ENCODE measurements at regions not wholly inside any gene's neighbourhood (a gene's known extent, or its start where the extent isn't known, plus 50 kb on each side); places are given as distances from the start of the nearest gene placed in this dataset.
A peak's percentile ranks its signal among the peaks of the same experiment; 100 is the strongest.

GRCh38 chr13:22218797-22219196, 547.9 kb downstream of the FGF9 start:
- no peak for TF ChIP-seq CTCF (IDR thresholded peaks at IDR 0.05; ENCODE audit: low read depth, low read length, missing control alignments)
- no peak overlapping the region for H3K4me3 ChIP-seq (replicated peaks; ENCODE audit: low read depth, low read length)
- no peak for DNase-seq (ENCODE audit: extremely low read depth, low read depth)

DNA sequence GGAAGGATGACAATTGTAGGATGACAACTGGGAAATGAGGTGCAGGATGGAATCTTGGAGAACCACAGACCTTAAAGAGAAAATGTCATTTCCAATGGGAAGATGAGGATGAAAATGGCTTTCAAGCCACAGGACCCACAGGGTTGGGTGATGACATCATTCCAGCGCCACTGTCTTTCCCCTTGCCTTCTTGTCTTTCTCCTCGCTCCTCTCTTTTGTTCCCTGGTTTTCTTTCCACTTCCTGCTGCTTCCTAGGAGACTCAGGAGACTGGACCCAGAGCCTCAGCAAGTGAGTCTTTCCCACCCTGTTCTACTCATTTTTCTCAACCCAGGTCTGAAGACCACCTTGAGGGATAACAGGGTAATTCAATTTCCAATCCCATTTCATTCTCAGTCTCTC, 548.8 kb downstream of the FGF9 start:
- H3K4me3 ChIP-seq (replicated peaks; ENCODE audit: low read depth, low read length), result no peak overlapping the region
- DNase-seq (ENCODE audit: extremely low read depth, low read depth), result no peak
- no peak for TF ChIP-seq CTCF (IDR thresholded peaks at IDR 0.05; ENCODE audit: low read depth, low read length, missing control alignments)

- TF ChIP-seq CTCF (IDR thresholded peaks at IDR 0.05; ENCODE audit: low read depth, low read length, missing control alignments), result no peak
- H3K4me3 ChIP-seq (replicated peaks; ENCODE audit: low read depth, low read length), result no peak overlapping the region
- DNase-seq (ENCODE audit: extremely low read depth, low read depth), result peak; percentile 0
Observed at GRCh38 chr13:22220151-22221135, 549.6 kb downstream of the FGF9 start.

- H3K4me3 ChIP-seq (replicated peaks; ENCODE audit: low read depth, low read length), result no peak overlapping the region
- no peak for DNase-seq (ENCODE audit: extremely low read depth, low read depth)
- no peak for TF ChIP-seq CTCF (IDR thresholded peaks at IDR 0.05; ENCODE audit: low read depth, low read length, missing control alignments)
Observed at GRCh38 chr13:22223411-22223810, 552.5 kb downstream of the FGF9 start.

DNA sequence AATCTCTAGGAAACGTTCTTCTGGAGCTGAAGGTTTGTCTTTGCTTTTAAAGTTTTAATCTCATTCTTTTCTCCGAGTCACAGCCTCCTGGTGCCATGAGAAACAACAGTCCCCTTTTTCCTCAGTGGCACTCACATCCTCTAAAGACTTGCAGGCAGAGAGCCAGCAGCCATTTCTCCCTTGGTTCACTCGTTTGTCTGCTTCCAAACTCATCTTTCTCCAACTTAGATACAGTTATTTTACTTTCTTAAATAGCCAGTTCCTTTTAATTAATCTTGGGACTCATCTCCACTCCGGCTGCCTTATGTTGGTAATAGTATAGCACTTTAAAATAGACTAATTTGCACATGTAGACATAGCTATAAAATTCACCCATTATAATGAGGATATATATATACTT, 555.2 kb downstream of the FGF9 start:
- no peak for TF ChIP-seq CTCF (IDR thresholded peaks at IDR 0.05; ENCODE audit: low read depth, low read length, missing control alignments)
- no peak overlapping the region for H3K4me3 ChIP-seq (replicated peaks; ENCODE audit: low read depth, low read length)
- no peak for DNase-seq (ENCODE audit: extremely low read depth, low read depth)

- no peak for DNase-seq (ENCODE audit: extremely low read depth, low read depth)
- no peak overlapping the region for H3K4me3 ChIP-seq (replicated peaks; ENCODE audit: low read depth, low read length)
- no peak for TF ChIP-seq CTCF (IDR thresholded peaks at IDR 0.05; ENCODE audit: low read depth, low read length, missing control alignments)
Observed at GRCh38 chr13:22227895-22228294, 557.0 kb downstream of the FGF9 start.
